ENCODE measurements at regions not wholly inside any gene's neighbourhood (a gene's known extent, or its start where the extent isn't known, plus 50 kb on each side); places are given as distances from the start of the nearest gene placed in this dataset.

- TF ChIP-seq CTCF (IDR thresholded peaks at IDR 0.05) (peak; percentile 75 to 95 (median 87)), POLR2A (IDR thresholded peaks at IDR 0.05) (no peak)
These were observed 262.0 kb upstream of the UMPS start for GRCh38 chr3:124467980-124468902.

Measured in thyroid gland (tissue), 4 donors.